Epithelial cell of esophagus (primary cell): ENCODE measurements at regions not wholly inside any gene's neighbourhood (a gene's known extent, or its start where the extent isn't known, plus 50 kb on each side); places are given as distances from the start of the nearest gene placed in this dataset.
"Not testable (repeated sequence)": the region's sequence is repeated elsewhere in the genome, so short reads cannot be mapped to it uniquely, and the experiment has no call there.

Source experiments
- DNase-seq: peaks from one replicate; pipeline ENCODE4 v3.0.0; 2010; ENCODE audit warnings: low read depth
- H3K4me3 ChIP-seq: 2 replicates; pipeline ENCODE4 v1.5.1; 2011; ENCODE audit warnings: mild to moderate bottlenecking, low read length, control low read depth
- CTCF ChIP-seq: IDR thresholded peaks from 2 replicates; pipeline ENCODE4 v1.5.1; 2011; ENCODE audit warnings: low read depth, mild to moderate bottlenecking, low read length, control low read depth, inconsistent platforms; ENCODE audit not compliant: insufficient read depth; ENCODE audit errors: missing control alignments

GRCh38 chr16:26717826-26718225 is 348.9 kb upstream of the C16orf82 start:
- no peak overlapping the region for H3K4me3 ChIP-seq
- TF ChIP-seq CTCF: no peak
- DNase-seq: no peak

GRCh38 chr16:26721290-26721689 is 345.4 kb upstream of the C16orf82 start:
- H3K4me3 ChIP-seq: no peak overlapping the region
- no peak for DNase-seq
- no peak for TF ChIP-seq CTCF

- DNase-seq, H3K4me3 ChIP-seq: not testable (repeated sequence)
Measured at GRCh38 chr16:26721957-26722356, 344.8 kb upstream of the C16orf82 start.

GRCh38 chr16:26724189-26724588 is 342.5 kb upstream of the C16orf82 start:
- H3K4me3 ChIP-seq: no peak overlapping the region
- TF ChIP-seq CTCF: no peak
- no peak for DNase-seq

- no peak for DNase-seq
- no peak overlapping the region for H3K4me3 ChIP-seq
- no peak for TF ChIP-seq CTCF
Measured at GRCh38 chr16:26727848-26728247, 338.9 kb upstream of the C16orf82 start.

GRCh38 chr16:26729951-26730541 is 336.7 kb upstream of the C16orf82 start:
- no peak for DNase-seq
- H3K4me3 ChIP-seq: no peak overlapping the region
- no peak for TF ChIP-seq CTCF

GRCh38 chr16:26731729-26732128 is 335.0 kb upstream of the C16orf82 start:
- H3K4me3 ChIP-seq: no peak overlapping the region
- TF ChIP-seq CTCF: no peak
- DNase-seq: no peak

- DNase-seq: no peak
- no peak for TF ChIP-seq CTCF
- no peak overlapping the region for H3K4me3 ChIP-seq
Measured at GRCh38 chr16:26733710-26734109, 333.0 kb upstream of the C16orf82 start.
